T-helper 9 cell (primary cell): ENCODE measurements at regions not wholly inside any gene's neighbourhood (a gene's known extent, or its start where the extent isn't known, plus 50 kb on each side); places are given as distances from the start of the nearest gene placed in this dataset.

Source experiments
- DNase-seq: peaks from one replicate; pipeline ENCODE4 v3.0.0-alpha.2; 2020

DNA sequence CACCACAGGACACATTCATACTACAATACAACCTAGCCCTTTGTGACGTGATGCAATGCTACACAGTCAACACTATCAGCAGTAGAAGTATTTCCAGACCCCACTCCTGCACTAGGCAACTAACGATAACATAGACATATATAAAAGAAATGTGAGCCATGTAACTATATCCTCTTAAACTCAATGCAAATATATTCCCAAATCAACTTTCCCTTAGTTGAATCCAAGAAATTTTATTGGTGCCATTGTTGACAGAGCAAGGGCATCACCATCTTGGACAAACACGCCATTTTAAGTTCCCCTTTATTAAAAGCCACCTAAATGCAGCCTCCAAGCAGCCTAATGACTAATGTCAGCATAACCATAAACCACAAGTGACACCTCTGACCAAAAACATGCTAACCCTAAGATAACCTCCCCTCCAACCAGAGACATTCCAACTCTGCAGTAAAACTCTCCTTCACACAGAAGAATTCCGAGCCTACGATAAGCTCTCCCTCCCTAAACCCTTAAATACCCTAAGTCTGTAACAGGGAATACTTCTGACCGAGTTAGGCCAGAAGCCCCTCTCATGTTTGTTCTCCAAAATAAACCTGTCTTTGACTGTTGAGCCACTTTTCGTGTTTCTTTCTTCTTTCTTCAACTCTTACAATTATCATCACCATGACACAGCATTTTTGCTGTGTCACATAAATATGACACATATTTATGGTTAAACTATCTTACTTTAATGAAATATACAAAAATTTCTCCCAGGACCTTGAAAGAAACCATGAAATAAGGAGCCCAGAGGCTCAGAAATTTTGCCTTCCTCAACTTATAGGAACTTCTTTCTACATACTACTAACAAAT, 1497.8 kb downstream of the EFNA5 start:
- DNase-seq = no peak

DNA sequence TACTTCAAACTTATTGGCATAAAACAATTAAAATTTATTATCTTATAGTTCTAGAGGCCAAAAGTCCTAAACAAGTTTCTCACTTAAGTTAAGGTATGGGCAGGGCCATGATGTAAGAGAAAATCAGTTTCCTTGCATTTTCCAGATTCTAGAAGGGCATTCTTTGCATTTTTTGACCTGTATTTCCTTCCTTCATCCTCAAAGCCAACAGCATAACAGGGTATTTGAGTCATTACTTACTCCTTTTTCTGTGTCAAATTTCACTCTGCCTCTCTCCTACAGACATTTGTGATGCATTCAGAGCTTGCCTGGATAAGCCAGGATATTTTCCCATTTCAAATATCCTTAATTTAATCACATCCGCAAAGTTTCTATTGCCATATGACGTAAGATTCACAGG, 1499.0 kb downstream of the EFNA5 start:
- DNase-seq = no peak

DNA sequence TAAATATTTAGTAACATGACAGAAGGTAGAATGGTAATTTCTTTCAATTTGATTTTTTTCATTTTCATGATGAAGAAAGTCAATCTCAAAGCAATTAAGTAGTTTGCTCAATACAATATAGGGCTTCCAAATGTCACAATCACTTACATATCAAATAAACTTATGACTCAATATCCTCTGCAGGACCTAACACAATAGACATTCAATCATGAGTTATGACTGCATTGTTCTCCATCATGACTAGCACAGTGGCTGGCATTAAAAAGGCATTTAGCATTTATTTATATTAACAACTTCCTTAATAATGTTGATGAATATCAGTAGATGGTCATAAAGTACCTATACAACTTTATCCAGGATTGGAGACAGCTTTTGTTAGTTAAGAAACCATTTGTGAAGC, 1499.6 kb downstream of the EFNA5 start:
- no peak for DNase-seq

DNA sequence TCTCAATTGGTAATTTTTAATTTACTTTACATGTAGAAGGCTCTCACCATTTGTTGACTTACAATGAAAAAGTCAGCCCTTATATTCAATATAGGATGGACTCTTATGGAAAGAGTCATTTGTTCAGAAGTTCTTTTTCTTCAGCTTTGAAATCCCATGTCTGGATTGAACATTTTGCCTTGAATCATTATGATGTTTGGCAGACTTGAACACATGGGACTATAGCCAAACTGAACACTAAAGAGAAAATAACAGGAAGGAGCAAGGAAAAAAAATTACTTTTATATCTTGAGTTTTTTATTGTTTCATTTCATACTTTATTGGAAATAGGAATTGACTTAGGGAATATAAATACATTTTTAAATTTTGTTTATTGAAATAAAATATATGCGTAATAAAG, 1503.0 kb downstream of the EFNA5 start:
- DNase-seq = no peak

DNA sequence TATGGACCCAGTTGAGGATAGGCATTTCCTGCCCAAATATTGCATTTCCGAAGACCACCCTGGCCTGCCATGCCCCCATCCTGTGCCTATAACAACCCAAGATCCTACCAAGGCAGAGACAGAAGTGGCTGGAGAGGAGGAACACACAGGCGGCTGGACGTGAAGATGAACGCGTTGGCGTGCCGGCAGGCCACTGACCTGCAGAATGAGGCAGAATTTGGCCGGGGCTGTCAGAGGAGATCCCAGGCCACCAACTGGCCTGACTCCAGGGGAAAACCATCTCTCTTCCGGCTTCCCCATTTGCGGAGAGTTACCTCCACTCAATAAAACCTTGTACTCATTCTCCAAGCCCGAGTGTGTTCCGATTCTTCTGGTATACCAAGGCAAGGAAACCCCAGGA, 1507.5 kb downstream of the EFNA5 start:
- no peak for DNase-seq

DNA sequence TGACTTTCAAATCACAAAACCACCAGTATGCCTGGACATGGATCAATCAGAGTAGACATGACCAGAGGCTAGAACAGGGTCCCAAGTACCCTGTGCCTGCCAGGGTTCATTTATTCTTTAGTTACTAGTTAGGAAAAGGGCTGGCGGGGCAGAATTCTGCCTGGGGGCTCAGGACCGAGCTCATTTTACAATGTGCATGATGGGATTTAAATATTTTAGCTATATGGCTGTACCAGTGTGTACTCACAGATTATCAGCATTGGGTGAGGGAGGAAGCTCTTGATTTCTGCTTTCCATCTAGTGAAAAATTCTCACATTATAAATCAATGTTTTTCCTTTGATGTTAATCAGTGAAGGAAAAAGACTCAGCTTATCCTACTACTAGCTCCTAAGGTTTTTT, 1511.1 kb downstream of the EFNA5 start:
- no peak for DNase-seq

DNA sequence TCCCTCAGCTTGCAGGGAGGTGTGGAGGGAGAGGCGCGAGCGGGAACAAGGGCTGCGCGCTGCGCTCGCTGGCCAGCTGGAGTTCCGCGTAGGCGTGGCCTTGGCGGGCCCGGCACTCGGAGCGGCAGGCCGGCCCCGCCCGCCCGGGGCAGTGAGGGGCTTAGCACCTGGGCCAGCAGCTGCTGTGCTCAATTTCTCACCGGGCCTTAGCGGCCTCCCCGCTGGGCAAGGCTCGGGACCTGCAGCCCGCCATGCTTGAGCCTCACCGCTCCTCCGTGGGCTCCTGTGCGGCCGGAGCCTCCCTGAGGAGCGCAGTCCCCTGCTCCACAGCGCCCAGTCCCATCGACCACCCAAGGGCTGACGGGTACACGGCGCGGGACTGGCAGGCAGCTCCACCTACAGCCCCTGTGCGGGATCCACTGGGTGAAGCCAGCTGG, 1516.4 kb downstream of the EFNA5 start:
- no peak for DNase-seq

DNA sequence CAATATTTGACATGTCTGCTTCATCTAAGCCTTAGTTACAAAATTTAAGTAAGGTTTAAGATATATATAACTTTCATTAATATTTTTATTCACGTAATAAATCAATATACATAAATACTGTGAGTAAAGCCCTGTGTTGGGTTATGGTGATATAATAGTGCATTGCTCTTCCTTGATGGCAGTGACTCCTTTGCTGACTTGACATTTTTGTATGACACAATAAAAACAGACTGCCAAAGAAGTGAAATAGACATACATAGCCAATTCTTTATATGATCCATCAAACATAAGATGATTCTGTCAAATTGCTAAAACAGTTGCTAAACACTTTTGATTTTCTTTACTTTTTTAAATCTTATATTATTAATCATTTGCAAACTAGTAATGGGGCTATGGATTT, 1518.2 kb downstream of the EFNA5 start:
- no peak for DNase-seq

DNA sequence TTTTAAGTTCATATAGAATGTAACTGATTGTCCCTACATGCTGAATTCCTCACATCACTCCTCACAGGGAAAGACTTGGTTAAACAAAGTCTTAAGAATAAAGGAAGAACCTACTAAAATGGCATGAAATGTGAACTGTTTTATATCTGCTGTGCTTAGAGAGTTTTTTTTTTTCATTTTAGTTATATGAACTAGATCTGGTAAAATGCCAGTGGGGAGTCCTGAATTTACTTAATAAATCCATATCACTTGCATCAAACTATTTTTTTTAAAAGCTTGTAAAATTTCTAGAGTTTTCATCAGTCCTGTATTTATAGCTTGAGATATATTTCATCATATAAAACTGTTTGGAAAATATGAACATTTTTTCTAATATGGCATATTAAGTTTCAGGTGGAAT, 1528.6 kb downstream of the EFNA5 start:
- DNase-seq = no peak

DNA sequence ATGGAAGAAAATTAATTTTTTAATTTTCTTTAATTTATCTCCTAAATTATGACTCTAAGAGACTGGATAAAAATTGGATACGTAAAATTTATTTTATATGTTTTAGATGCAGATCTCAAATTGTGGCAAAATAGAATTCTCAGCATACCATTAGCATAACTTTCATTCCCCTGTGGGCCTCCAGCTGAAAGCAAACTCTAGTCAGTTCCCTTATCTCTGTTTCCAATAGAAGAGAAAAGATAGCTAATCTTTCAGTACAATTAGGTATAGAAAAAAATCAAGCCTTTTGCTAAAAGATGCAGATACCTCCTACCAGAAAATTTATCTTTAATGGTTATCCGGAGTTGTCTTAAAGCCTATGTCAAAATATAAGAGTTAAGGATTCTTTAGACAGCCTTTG, 1530.6 kb downstream of the EFNA5 start:
- DNase-seq = no peak

DNA sequence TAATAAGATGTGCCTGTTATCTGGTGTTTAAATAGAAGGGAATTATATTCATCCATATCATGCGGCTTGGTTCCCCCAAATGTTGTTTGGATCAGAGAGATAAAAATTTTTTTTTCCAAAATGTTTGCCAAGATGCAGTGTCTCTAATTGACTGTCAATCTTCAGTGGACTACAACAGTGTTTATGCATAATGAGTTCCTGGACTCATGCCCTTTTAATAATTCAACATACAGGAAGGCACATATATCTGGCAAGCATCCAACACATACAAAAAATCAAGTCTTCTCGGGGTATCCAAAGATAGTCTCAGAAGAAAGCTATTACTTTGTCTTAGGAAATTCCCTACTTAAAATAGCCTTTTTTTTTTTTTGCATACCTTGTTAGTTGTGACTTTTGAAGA, 1534.7 kb downstream of the EFNA5 start:
- DNase-seq = no peak

DNA sequence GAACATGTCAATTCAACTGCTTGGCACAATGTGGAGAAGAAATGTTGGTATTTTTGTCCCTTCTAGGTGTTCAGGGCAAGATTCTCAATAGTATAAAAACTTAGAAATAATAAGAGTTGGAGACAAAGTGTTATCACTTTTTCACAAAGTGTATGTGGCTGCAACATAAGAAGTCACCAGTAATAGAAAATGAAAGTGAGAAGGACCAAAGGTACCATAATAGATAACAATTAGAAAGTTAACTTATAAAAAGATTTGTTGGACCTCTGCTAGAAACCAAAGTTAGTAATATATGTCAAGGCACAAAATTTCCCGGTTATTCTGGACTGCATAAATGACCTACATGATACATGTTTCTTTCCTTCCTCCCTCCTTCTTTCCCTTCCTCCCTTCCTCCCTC, 1535.3 kb downstream of the EFNA5 start:
- DNase-seq = no peak

DNA sequence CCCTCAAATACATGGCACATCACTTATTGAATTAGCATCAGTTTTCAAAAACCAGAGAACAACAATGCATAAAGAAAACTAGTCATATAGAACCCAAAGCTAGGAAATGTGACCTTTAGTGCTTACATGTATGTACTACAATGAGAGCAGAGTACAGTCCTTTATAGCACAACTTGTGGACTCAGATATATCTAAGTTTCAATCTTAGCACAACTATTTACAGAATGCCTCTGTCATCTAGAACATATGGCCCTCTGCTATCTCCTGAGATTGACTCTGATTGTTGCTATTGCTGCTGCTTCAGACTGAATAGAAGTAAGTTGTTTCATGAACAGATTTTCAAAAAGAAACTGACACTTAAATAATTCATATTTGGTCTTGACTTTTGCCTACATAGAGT, 1536.2 kb downstream of the EFNA5 start:
- no peak for DNase-seq

DNA sequence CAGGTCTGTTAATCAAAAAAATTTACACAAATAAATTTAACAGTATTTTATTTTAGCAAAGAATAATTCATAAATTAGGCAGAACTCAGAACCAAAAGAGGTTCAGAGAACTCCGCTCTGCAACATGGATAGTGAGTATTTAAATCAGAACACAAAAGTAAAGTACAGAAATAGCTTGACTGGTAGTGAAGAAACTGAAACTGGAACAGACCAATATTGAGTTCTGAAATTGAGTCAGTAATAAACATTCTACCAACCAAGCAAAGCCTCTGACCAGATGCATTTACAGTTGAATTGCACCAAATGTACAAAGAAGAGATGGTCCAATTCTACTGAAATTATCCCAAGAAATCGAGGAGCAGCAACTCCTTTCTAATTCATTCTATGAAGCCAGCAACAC, 1542.8 kb downstream of the EFNA5 start:
- no peak for DNase-seq

DNA sequence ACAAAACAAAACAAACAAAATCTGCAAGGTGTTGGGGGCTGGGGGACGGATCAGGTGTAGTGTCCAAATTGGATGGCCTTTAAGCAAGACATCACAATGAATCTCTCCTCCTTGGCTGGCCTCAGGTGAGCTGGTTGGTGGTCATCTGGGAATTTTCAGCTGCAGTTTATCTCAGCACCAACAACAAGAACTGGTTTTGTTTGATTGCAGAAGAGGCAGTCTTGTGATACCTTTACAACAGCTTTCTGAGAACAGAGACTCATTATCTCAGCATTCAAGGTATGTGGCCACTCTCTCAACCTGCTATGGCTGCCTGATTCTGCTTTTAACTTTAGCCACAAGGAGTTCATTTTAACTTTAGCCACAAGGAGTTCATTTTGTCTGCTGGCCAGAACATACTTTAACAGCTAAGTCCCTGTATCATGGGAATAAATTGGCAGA, 1543.4 kb downstream of the EFNA5 start:
- DNase-seq = no peak

DNA sequence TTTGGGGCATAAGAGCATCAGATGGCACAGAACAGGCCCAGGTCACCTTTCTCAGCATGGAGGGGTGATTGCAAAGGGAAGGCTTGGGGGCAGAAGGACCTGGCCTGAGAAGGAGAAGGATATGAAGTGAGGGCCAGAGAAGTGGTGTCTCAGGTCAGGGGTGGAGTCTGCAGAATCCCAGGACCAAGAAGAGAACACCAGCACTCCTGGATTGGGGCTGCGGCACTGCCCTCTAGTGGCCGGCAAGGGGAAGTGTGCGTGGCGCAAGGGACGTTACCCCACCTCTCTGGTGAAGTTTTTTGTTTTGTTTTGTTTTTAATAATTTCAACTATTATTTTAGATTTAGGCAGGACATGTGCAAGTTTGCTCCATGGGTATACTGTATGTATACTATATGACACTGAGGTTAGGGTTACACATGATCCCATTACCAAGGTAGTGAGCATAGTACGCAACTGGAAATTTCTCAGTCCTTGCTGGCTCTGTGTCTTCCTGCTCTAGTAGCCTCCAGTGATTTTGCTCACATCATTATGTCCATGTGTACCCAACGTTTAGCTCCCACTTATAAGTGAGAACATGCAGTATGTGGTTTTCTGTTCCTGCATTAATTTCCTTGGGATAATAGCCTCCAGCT, 1548.6 kb downstream of the EFNA5 start:
- no peak for DNase-seq

DNA sequence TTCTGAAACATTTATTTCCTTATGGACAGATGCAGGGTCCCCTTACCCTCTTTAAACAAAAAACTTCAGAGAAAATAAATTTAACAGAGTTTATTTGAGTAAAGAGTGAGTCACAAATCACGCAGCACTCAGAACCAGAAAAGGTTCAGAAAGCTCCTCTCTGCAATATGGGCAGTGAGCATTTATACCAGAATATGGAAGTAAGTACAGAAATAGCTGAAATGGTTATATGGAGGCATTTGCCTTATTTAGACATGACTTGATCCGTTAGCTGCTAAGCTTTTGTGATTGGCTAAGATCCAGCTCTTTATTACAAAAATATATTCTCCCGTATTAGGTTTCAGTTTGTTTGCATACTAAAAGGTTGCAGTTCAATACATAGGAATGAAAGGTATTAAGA, 1554.1 kb downstream of the EFNA5 start:
- DNase-seq = no peak

DNA sequence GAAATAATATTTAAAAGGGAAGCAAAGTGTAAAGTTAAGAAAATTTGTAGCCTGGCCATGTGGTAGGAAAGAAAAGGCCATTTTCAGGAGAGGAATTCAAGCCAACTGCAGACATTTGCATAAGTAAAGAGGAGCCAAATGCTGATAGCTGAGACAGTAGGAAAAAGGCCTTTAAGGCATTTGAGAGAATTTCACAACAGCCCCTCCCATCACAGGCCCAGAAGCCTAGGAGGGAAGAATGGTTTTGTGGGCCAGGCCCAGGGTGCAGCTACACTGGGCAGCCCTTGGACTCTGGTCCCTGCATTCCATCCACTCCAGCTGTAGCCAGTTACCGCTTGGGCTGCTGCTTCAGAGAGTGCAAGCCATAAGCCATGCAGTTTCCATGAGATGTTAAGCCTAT, 1556.8 kb downstream of the EFNA5 start:
- DNase-seq = no peak

DNA sequence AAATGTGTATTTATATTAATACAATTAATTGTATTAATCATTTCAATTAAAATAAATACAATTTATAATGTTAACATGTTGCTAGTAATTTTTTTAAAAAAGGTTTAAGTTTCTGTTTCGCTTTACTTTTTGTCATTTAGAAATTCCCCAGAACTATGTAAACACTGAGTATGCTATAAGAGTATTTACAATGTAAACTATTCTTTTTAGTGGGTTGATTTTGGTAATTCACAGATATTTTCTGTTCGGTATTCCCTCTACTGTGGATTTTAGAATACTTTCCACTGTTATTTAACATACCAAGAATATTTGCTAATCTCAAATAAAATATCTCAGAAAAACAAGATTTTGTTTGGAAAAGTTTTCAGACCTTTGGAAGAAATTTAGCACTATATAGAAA, 1564.4 kb downstream of the EFNA5 start:
- no peak for DNase-seq

DNA sequence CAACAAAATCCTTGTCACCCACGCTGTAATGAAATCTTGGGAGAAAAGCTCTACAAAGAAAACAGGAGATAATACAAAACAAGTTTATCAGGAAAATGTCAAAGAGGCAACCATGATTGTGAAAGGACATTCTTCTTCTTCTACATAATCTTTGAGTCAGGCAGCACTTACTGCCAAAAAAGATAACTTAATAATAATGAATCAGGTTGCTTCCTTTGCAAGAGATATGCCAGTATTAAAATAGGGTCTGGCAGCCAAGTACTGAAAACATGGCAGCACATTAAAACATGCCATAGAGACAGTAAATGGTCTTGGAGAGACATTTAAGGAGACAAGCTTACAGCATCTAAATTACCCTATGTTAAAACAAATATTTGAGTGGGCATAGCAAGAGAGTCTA, 1573.4 kb downstream of the EFNA5 start:
- DNase-seq = no peak

DNA sequence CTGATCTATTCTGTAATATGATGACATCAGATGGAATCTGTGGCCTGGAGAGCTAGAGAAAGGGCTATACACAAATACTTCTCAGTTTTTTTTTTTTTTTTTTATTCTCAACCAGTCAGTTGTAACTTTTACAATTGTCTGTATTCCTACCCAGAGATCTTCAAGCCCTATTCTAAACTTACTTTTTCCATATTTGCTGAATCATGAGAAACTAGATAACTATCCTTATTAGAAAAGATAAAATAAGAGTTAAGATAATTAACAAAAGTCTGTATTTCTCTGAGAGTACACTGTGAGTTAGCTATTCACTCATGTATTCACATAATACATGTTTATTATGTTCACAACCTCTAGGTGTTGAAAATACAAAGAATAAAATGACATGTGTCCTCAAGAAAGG, 1575.9 kb downstream of the EFNA5 start:
- no peak for DNase-seq

DNA sequence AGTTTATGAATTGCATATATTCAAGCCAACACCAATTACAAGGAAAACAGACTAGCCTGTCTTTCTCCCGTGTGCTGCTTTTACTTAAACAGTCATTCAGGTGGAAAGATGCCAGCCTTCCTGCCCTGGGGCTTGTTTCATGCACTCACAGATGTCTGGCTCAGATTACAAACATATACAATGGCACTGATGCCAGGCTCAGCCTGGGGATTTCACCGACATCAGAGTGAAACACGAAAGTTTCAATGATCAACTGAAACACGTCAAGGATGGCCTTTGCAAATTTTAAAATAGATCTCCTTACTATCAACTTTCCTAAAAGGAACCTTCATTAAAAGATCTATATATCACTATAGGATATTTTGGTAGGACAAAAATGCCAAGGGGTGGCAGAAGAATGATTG, 1576.5 kb downstream of the EFNA5 start:
- DNase-seq = no peak

DNA sequence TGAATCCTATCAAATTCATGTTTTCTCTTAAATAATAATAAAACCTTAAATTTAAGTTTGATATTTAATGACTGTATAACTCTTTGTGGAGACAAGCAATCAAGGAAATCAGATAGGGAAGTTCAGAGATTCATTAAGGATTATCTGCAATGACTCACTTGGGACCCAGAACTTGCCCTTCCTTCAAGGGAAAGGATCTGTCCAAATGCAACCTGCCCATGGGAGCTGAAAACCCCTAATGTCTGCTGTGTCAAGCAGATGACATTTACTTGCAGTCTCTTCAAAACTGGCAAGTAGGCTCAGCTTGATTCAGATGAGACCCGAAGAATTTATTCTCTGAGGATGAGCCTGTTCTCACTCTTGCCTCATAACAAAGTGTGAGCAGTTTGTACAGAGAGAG, 1577.6 kb downstream of the EFNA5 start:
- no peak for DNase-seq

DNA sequence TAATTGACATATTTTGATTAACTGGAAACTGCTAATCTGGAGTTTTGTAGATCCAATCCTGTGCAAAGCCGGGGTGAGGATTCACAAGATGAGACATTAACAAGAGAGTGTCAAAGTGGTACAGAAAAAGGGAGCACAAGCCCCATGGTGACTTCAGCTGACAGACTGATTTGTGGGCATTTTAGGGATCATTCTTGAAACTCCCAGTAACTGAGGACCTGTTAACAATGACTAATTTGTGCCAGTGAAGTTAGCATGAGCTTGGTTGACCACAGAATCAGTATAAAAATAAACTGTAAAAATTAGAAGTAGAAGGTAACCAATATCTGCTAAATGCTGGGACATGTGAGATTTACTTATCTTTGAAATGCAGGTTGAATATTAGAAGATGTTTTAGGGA, 1578.3 kb downstream of the EFNA5 start:
- DNase-seq = no peak

DNA sequence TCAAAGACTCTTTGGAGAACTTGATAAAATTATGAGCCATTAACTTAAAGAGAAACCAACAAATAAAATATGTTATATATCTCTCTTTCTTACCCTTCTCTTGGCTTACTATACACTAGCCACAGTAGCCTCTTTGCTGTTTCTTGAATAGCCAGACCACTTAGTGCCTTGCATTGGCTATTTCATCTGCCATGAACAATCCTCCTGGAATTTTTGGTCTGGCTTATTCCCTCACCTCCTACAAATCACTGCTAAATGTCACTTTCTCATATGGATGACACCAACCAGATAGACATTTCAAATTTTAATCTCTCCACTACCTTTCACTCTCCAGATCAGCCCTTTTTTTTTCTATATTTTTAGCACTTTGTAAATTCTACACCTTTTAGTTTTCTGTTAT, 1581.7 kb downstream of the EFNA5 start:
- no peak for DNase-seq
